AG04449 (cell line): ENCODE measurements at regions not wholly inside any gene's neighbourhood (a gene's known extent, or its start where the extent isn't known, plus 50 kb on each side); places are given as distances from the start of the nearest gene placed in this dataset.
A peak's percentile ranks its signal among the peaks of the same experiment; 100 is the strongest.

Experiments used
- CTCF ChIA-PET: fragments of 350-600 bp; formaldehyde crosslinking; extraction: SDS; loops from one replicate; lab custom pipeline; 2021; ENCODE audit warnings: antibody characterized with exemption; lab: Yijun Ruan, JAX
- POLR2A ChIA-PET: fragments of 400-600, 350-600 bp; formaldehyde crosslinking; extraction: SDS; loops from one replicate; lab custom pipeline; 2020; ENCODE audit warnings: antibody characterized with exemption, inconsistent platforms; lab: Yijun Ruan, JAX
- DNase-seq: peaks from one replicate; pipeline ENCODE4 v3.0.0-alpha.2; 2010; ENCODE audit warnings: low read depth, low spot score
- H3K4me3 ChIP-seq: 2 replicates; pipeline ENCODE4 v1.5.1; 2011; ENCODE audit warnings: low read depth, mild to moderate bottlenecking, control low read depth, low read length
- CTCF ChIP-seq: IDR thresholded peaks from one replicate; pipeline ENCODE4 v1.5.1; 2011; ENCODE audit warnings: mild to moderate bottlenecking, moderate library complexity, low read length, control low read depth, inconsistent platforms; ENCODE audit not compliant: insufficient read depth; ENCODE audit errors: missing control alignments

- CTCF ChIA-PET, result no interaction called here
Observed at GRCh38 chr21:34271189-34271851, 92.5 kb upstream of the KCNE2 start.

GRCh38 chr21:34272321-34272720 is 91.5 kb upstream of the KCNE2 start:
- CTCF ChIA-PET, result no interaction called here
- no peak overlapping the region for H3K4me3 ChIP-seq
- DNase-seq, result no peak
- POLR2A ChIA-PET, result no interaction called here
- no peak for TF ChIP-seq CTCF

More at GRCh38 chr21:34271189-34271851, 92.5 kb upstream of the KCNE2 start:
- POLR2A ChIA-PET, result no interaction called here
- TF ChIP-seq CTCF, result no peak
- H3K4me3 ChIP-seq, result no peak overlapping the region
- no peak for DNase-seq

DNA sequence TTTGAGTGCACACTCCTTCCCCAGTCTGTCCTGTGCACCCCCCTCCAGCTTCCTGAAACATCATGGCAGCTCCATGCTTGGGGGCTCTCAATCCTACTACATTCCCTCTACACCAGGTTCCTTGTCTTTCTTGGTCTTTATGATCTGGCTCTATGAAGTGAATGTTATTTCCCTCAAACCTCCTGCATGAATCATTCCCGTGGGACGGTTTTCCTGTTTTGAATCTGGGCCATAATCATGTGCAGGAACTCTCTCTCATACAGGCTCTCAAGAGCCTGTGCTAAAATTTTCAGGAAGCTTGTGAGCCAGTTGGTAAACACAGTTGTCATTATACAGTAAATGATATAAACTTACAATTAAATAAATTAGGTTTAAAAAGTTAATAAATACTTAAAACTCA is 89.8 kb upstream of the KCNE2 start:
- no peak overlapping the region for H3K4me3 ChIP-seq
- TF ChIP-seq CTCF, result no peak
- POLR2A ChIA-PET, result no interaction called here
- CTCF ChIA-PET, result interaction anchor here (0.9 to 1.0 kb wide), 2 partner anchors 71 to 350 kb away, joined by 3 read pairs; no protein-coding TSS in a partner anchor
- peak; percentile 9 for DNase-seq

GRCh38 chr21:34276711-34277425 is 86.9 kb upstream of the KCNE2 start:
- POLR2A ChIA-PET, result no interaction called here
- CTCF ChIA-PET, result no interaction called here
- TF ChIP-seq CTCF, result no peak
- H3K4me3 ChIP-seq, result no peak overlapping the region
- DNase-seq, result no peak

- ChIA-PET POLR2A (no interaction called here), CTCF (no interaction called here)
- no peak overlapping the region for H3K4me3 ChIP-seq
- no peak for DNase-seq
- no peak for TF ChIP-seq CTCF
Observed at GRCh38 chr21:34278451-34278850, 85.4 kb upstream of the KCNE2 start.

DNA sequence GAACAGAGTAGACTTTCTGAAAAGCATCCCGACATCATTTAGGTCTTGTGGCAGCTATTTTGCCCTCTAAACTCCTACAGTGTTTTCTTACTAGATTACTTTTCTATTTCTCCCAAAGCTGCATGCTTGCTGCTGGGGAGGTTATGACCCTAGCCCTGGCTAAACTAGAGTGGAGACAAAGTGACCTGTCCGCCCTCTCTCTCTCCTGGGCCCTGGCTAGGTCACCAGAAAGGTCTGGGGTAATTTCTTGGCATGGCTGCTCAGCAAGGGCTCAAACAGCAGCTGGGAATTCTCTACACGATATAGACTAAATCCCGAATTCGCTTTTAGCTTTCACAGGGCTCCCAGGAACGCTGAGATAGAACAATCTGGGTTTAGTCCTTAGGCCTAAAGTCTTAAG is 84.5 kb upstream of the KCNE2 start:
- no peak for TF ChIP-seq CTCF
- DNase-seq, result no peak
- no peak overlapping the region for H3K4me3 ChIP-seq
- CTCF ChIA-PET, result no interaction called here
- POLR2A ChIA-PET, result no interaction called here
